Activated T-cell treated with anti-CD3 and anti-CD28 coated beads, Interleukin-2, amount 50 U/mL, for 72 hours (primary cell): ENCODE measurements at regions not wholly inside any gene's neighbourhood (a gene's known extent, or its start where the extent isn't known, plus 50 kb on each side); places are given as distances from the start of the nearest gene placed in this dataset.

ENCODE experiments used
- ATAC-seq, 2 donors: fragments of 150-1000 bp; cut with Tn5 transposase; replicated peaks in 1 of 2; 2 replicates each; pipeline ENCODE4 v1.10.0; 2021; ENCODE audit warnings: moderate library complexity in 2 of 2, mild to moderate bottlenecking in 1 of 2
- DNase-seq, 2 donors: peaks; one replicate each; pipeline ENCODE4 v3.0.0; 2021 to 2022; ENCODE audit warnings: mixed read lengths in 1 of 2
- H3K27ac Mint-ChIP-seq: one replicate; pipeline ENCODE4 v1.8.0; 2022; ENCODE audit warnings: mild to moderate bottlenecking, moderate library complexity, mixed read lengths
- H3K27me3 Mint-ChIP-seq: one replicate; pipeline ENCODE4 v1.8.0; 2022; ENCODE audit warnings: low read depth, mixed read lengths
- H3K36me3 Mint-ChIP-seq, 2 donors: one replicate each; pipeline ENCODE4 v1.8.0; 2022; ENCODE audit warnings: mixed read lengths in 2 of 2, mild to moderate bottlenecking in 1 of 2; ENCODE audit not compliant: insufficient read depth in 2 of 2
- H3K4me1 Mint-ChIP-seq: one replicate; pipeline ENCODE4 v1.8.0; 2022; ENCODE audit warnings: low read depth, mixed read lengths
- H3K4me3 Mint-ChIP-seq, 2 donors: one replicate each; pipeline ENCODE4 v1.8.0; 2022; ENCODE audit warnings: mild to moderate bottlenecking in 2 of 2, mixed read lengths in 2 of 2, moderate library complexity in 2 of 2
- H3K9me3 Mint-ChIP-seq, 2 donors: one replicate each; pipeline ENCODE4 v1.8.0; 2022; ENCODE audit warnings: mixed read lengths in 2 of 2

DNA sequence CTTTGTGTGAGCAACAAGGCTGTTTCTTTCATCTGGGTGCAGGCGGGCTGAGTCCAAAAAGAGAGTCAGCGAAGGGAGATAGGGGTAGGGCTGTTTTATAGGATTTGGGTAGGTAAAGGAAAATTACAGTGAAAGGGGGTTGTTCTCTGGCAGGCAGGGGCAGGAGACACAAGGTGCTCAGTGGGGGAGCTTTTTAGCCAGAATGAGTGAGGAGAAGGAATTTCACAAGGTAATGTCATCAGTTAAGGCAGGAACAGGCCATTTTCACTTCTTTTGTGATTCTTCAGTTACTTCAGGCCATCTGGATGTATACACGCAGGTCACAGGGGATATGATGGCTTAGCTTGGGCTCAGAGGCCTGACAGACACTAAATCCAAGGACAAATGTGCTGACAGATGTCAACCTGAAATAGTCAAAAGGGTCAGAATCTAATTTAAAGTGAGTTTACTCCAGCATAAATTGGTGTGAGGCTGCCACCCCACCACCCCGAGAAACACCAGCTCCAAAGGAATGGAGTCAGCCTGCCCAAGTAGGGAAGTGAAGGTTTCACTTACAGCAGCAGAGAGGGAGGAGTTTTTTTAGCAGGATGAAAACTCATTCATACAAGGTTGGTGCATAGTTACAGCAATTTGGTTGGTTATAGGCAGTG is 560.0 kb upstream of the CDH4 start:
- no peaks in the 10 kb centered on the region for H3K36me3 Mint-ChIP-seq
- DNase-seq (no peak), ATAC-seq (no peak)
- H3K27ac Mint-ChIP-seq: no peak overlapping the region
- peaks cover 23% of the 10 kb centered on the region for H3K27me3 Mint-ChIP-seq
- H3K9me3 Mint-ChIP-seq: no peaks in the 10 kb centered on the region
- H3K4me3 Mint-ChIP-seq: no peak overlapping the region
- peaks cover 5% of the 10 kb centered on the region for H3K4me1 Mint-ChIP-seq

- no peaks in the 10 kb centered on the region for H3K36me3 Mint-ChIP-seq
- no peak for DNase-seq
- H3K4me3 Mint-ChIP-seq: no peak overlapping the region
- H3K27ac Mint-ChIP-seq: no peak overlapping the region
- peaks cover 0 to 3% of the 10 kb centered on the region in 2 donors for H3K9me3 Mint-ChIP-seq
- peaks cover 23% of the 10 kb centered on the region for H3K27me3 Mint-ChIP-seq
- H3K4me1 Mint-ChIP-seq: peaks cover 5% of the 10 kb centered on the region
- no peak for ATAC-seq
Measured at GRCh38 chr20:60693496-60694133, 558.4 kb upstream of the CDH4 start.

- DNase-seq: peak in 1 of 2 donors; percentile 13
- peak; percentile 77 to 87 for ATAC-seq
- Mint-ChIP-seq H3K27ac (no peak overlapping the region), H3K4me1 (peaks cover 5% of the 10 kb centered on the region), H3K9me3 (peaks cover 0 to 3% of the 10 kb centered on the region in 2 donors), H3K36me3 (no peaks in the 10 kb centered on the region), H3K4me3 (no peak overlapping the region), H3K27me3 (peaks cover 26% of the 10 kb centered on the region)
Measured at GRCh38 chr20:60694763-60695162, 557.3 kb upstream of the CDH4 start.

DNA sequence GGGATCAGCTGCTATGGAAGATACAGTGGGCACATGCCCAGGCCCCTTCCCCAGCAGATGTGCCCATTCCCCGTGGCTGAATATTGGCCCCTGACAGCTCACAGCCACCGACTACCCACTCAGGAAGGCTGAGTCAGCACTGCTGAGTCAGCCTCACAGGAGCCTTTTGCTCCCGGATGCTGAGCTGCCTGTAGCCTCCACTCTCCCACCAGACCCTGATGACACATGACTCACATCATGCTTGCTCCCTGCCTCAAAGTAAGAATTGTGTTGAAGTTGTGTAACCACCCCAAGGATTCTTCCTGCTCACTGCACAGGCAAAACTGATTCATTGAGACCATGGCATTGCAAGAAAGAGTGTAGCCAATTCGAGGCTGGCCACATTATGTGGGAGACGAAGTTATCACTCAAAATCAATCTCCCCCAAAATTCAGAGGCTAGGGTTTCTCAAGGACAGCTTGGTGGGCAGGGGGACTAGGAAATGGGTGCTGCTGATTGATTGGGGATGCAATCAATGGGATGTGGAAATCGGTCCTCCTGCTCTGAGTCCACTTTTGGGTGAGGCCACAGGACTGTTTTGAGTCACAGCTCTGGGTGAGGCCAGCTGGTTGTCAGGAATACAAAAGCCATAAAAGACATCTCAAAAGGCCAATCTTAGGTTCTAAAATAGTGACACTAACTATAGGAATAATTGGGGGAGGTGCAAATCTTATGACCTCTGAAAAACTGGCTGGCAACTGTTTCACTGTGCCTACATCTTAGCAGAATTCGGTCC is 556.6 kb upstream of the CDH4 start:
- Mint-ChIP-seq H3K36me3 (no peaks in the 10 kb centered on the region), H3K9me3 (peaks cover 0 to 3% of the 10 kb centered on the region in 2 donors), H3K4me3 (no peak overlapping the region), H3K4me1 (peaks cover 5% of the 10 kb centered on the region), H3K27me3 (peaks cover 31% of the 10 kb centered on the region), H3K27ac (no peak overlapping the region)
- peak; percentile 31 to 49 for DNase-seq
- peak; percentile 85 to 93 for ATAC-seq

DNA sequence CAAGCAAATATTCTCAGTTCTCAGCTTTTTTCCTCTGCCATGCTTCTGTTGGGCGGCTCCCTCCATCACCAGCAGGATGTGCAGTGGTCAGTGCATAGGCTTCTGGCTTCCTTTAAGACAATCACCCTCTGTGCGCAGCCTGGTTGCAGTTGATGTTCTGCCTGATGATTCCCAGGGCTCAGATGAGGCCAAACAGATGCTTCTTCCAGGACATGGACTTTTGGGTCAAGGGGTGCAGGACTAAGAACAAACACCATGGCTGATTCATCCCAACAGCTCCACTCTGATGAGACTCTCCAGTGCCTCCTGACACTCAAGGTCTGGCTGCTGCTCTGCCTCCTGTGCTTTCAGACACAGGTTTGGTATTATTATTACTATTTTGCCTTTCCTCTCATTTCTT is 554.8 kb upstream of the CDH4 start:
- ATAC-seq (no peak), DNase-seq (no peak)
- peaks cover 5% of the 10 kb centered on the region for H3K4me1 Mint-ChIP-seq
- H3K36me3 Mint-ChIP-seq: no peaks in the 10 kb centered on the region
- H3K4me3 Mint-ChIP-seq: no peak overlapping the region
- H3K9me3 Mint-ChIP-seq: peaks cover 0 to 3% of the 10 kb centered on the region in 2 donors
- H3K27me3 Mint-ChIP-seq: peaks cover 24% of the 10 kb centered on the region
- H3K27ac Mint-ChIP-seq: no peak overlapping the region

DNA sequence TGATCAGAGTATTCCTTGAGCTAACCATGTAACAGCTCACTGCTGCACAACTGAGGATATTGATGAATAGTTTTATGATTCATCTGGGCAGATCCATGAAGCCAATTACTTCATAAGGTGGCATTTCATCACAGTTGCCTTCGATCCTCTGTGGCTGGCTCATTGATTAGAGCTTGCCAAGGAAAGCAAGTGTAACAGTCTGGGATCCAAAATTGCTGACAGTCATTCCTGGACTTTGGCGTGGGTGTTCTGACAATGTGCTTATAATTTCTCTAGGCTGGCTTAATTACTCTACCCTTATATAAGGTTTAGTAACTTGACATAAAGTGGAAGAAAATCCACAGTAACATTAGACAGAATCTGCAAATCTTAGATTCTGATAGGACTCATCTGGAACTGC is 551.3 kb upstream of the CDH4 start:
- DNase-seq: no peak
- H3K9me3 Mint-ChIP-seq: peaks cover 0 to 6% of the 10 kb centered on the region in 2 donors

DNA sequence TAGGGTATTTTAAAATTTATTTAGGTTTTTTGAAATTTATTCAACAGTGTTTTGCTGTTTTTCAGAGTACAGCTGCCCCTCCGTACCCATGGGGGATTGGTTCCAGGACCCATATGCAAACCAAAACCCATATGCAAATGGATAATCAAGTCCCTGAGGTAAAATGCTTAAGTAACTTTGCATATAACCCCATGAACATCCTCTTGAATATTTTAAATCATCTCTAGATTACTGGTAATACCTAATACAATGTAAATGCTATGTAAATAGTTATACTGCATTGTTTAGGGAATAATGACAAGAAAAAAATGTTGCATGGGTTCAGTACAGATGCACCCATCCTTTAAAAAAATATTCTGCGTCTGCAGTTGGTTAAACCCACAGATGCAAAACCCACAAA is 547.9 kb upstream of the CDH4 start:
- DNase-seq (no peak), ATAC-seq (no peak)
- no peaks in the 10 kb centered on the region for H3K36me3 Mint-ChIP-seq
- peaks cover 20% of the 10 kb centered on the region for H3K27me3 Mint-ChIP-seq
- H3K4me1 Mint-ChIP-seq: no peaks in the 10 kb centered on the region
- peaks cover 0 to 3% of the 10 kb centered on the region in 2 donors for H3K9me3 Mint-ChIP-seq
- H3K27ac Mint-ChIP-seq: no peak overlapping the region
- H3K4me3 Mint-ChIP-seq: no peak overlapping the region

More for the DNA sequence above, 551.3 kb upstream of the CDH4 start:
- Mint-ChIP-seq H3K4me3 (no peak overlapping the region), H3K27me3 (peaks cover 19% of the 10 kb centered on the region), H3K36me3 (no peaks in the 10 kb centered on the region), H3K27ac (no peak overlapping the region), H3K4me1 (no peaks in the 10 kb centered on the region)
- ATAC-seq: no peak

GRCh38 chr20:60713396-60713795 is 538.7 kb upstream of the CDH4 start:
- H3K27me3 Mint-ChIP-seq: peaks cover 10% of the 10 kb centered on the region
- no peaks in the 10 kb centered on the region for H3K36me3 Mint-ChIP-seq
- ATAC-seq (no peak), DNase-seq (no peak)
- H3K9me3 Mint-ChIP-seq: no peaks in the 10 kb centered on the region
- H3K27ac Mint-ChIP-seq: no peak overlapping the region
- H3K4me3 Mint-ChIP-seq: no peak overlapping the region
- no peaks in the 10 kb centered on the region for H3K4me1 Mint-ChIP-seq

- Mint-ChIP-seq H3K4me3 (no peak overlapping the region), H3K4me1 (no peaks in the 10 kb centered on the region), H3K27ac (no peak overlapping the region), H3K27me3 (peaks cover 10% of the 10 kb centered on the region), H3K36me3 (no peaks in the 10 kb centered on the region), H3K9me3 (no peaks in the 10 kb centered on the region)
- DNase-seq: no peak
- no peak for ATAC-seq
Measured at GRCh38 chr20:60715172-60715571, 536.9 kb upstream of the CDH4 start.

DNA sequence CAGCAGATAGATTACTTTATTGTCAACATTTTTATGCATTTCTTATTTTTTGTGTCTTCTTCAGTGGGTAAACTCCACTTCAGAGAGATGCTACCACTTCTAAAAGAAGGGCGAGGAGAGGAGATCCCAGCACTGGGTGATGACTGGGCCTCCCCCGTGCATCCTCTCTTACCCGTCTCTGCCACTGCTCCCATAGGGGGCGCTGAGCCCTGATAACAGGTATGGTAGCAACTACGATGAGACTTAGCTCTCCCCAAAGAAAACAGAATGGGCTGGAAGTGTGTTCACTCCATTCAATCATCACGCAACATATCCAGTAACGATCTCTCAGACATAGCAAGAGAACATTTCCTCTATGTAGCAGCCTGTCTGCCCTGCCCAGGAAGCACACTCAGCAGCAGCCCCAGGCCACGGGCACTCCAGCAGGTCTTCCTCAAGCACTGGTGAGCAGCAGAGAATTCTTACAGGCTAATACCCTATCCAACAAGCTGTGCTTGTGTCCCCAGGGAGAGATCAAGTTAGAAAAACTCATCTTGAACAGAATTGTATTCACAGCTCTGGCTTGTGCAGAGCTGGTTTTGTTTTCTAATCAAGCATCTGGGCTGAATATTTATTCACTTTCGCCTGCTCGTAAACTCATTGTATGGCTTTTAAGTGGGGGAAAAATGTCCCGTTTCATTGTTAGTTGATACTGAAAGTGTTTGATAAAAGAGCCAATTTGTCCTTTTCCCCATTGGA is 533.1 kb upstream of the CDH4 start:
- no peak for DNase-seq
- H3K27me3 Mint-ChIP-seq: peaks cover 14% of the 10 kb centered on the region
- H3K4me3 Mint-ChIP-seq: no peak overlapping the region

DNA sequence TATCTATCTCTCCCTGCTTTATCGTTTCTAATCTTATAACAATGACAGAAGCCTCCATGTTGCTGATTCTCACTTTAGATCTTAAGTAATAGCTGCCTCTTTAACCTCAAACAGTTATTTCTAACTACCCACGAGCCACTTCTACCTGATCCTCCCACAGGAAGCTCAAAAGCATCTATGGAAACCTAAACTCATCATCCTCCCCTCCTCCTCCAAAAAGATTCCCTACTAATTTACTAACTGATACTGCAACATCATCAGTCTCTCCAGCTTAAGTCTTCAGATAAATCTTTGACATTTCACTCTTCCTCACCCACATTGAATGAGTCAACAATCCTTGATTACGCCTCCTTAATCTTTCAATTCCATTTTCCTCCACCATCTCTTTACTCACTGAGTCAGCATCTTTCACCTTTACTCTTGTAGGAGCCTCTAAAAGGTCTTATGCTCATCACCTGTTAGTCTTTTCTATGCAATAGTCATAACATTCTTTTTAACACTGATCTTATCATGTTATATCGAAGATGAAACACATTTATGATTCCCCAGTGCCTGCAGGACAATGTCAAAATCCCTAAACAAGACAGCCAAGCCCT is 526.7 kb upstream of the CDH4 start:
- Mint-ChIP-seq H3K36me3 (peaks cover 0 to 3% of the 10 kb centered on the region in 2 donors), H3K4me1 (no peaks in the 10 kb centered on the region), H3K27me3 (peaks cover 4% of the 10 kb centered on the region), H3K9me3 (peaks cover 6 to 8% of the 10 kb centered on the region in 2 donors), H3K27ac (no peak overlapping the region), H3K4me3 (no peak overlapping the region)
- ATAC-seq (peak in 1 of 2 donors; percentile 33), DNase-seq (no peak)

More for the DNA sequence above, 533.1 kb upstream of the CDH4 start:
- Mint-ChIP-seq H3K9me3 (no peaks in the 10 kb centered on the region), H3K4me1 (no peaks in the 10 kb centered on the region), H3K36me3 (no peaks in the 10 kb centered on the region), H3K27ac (no peak overlapping the region)
- no peak for ATAC-seq

DNA sequence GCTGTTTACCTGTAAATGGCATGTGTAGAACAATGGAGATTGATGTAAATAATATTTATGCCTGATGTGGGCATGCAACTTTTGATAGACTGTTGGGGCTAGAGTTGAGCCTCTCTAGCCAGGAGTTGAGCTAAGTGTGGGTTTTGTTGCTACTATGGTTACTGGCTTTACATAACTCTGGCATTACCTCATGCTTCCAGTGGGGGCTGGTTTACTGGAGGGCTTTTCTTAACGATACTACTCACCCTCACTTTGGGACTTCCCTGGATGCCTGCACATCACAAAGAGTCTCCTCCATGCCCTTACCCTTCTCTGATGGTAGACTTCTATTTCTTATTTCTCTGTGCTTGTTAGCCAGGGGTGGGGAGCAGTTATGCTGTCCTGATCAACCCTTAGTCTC is 524.6 kb upstream of the CDH4 start:
- ATAC-seq (no peak), DNase-seq (no peak)
- no peak overlapping the region for H3K27ac Mint-ChIP-seq
- H3K4me1 Mint-ChIP-seq: no peaks in the 10 kb centered on the region
- H3K36me3 Mint-ChIP-seq: peaks cover 0 to 3% of the 10 kb centered on the region in 2 donors
- peaks cover 6 to 10% of the 10 kb centered on the region in 2 donors for H3K9me3 Mint-ChIP-seq
- H3K4me3 Mint-ChIP-seq: no peak overlapping the region
- no peaks in the 10 kb centered on the region for H3K27me3 Mint-ChIP-seq
